Vagina (tissue), 2 donors: ENCODE measurements at regions not wholly inside any gene's neighbourhood (a gene's known extent, or its start where the extent isn't known, plus 50 kb on each side); places are given as distances from the start of the nearest gene placed in this dataset.

Experiments used
- POLR2A ChIP-seq, 2 donors: fragments of 450-650 bp; IDR thresholded peaks; one replicate each; pipeline ENCODE4 v1.6.1; 2017; ENCODE audit warnings: antibody characterized with exemption in 2 of 2, mild to moderate bottlenecking in 2 of 2, moderate library complexity in 2 of 2
- POLR2AphosphoS5 ChIP-seq, 2 donors: sonication (generic); formaldehyde crosslinking; IDR thresholded peaks; one replicate each; pipeline ENCODE4 v1.9.0; 2017; ENCODE audit warnings: antibody characterized with exemption in 2 of 2, mild to moderate bottlenecking in 2 of 2, low read depth in 1 of 2; ENCODE audit not compliant: insufficient read depth in 1 of 2
- TF ChIP-seq, protein P1 (sequence below), 3 experiments: fragments of 450-650 bp in 2 of 3; fragments of 200-600 bp in 1 of 3; sonication (generic) in 1 of 3; IDR thresholded peaks; one replicate each; pipeline ENCODE4 v1.5.1; 2017 to 2019; ENCODE audit warnings: antibody characterized with exemption in 3 of 3, mild to moderate bottlenecking in 2 of 3, moderate library complexity in 2 of 3

DNA sequence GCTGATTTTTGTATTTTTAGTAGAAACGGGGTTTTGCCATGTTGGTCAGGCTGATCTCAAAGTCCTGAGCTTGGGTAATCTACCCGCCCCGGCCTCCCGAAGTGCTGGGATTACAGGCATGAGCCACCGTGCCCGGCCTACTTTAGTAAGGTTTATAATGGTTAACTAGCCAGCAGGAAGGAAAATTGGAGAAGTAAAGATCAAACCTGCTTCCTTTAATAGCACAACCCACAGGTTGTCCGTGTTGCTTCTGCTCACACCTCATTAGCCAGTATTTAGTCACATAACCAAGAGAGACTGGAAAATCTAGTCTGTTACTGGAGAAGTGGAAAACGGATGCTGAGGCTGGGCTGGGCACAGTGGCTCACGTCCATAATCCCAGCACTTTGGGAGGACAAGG lies 51.9 kb upstream of the TBL1XR1 start:
- TF ChIP-seq, protein P1, sequence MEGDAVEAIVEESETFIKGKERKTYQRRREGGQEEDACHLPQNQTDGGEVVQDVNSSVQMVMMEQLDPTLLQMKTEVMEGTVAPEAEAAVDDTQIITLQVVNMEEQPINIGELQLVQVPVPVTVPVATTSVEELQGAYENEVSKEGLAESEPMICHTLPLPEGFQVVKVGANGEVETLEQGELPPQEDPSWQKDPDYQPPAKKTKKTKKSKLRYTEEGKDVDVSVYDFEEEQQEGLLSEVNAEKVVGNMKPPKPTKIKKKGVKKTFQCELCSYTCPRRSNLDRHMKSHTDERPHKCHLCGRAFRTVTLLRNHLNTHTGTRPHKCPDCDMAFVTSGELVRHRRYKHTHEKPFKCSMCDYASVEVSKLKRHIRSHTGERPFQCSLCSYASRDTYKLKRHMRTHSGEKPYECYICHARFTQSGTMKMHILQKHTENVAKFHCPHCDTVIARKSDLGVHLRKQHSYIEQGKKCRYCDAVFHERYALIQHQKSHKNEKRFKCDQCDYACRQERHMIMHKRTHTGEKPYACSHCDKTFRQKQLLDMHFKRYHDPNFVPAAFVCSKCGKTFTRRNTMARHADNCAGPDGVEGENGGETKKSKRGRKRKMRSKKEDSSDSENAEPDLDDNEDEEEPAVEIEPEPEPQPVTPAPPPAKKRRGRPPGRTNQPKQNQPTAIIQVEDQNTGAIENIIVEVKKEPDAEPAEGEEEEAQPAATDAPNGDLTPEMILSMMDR (IDR thresholded peaks at IDR 0.05) = no peak
- TF ChIP-seq POLR2AphosphoS5 (IDR thresholded peaks at IDR 0.05; ENCODE audit: insufficient read depth in 1 of 2, low read depth in 1 of 2) = no peak
- TF ChIP-seq POLR2A (IDR thresholded peaks at IDR 0.05) = no peak
